ENCODE measurements at regions not wholly inside any gene's neighbourhood (a gene's known extent, or its start where the extent isn't known, plus 50 kb on each side); places are given as distances from the start of the nearest gene placed in this dataset.

DNA sequence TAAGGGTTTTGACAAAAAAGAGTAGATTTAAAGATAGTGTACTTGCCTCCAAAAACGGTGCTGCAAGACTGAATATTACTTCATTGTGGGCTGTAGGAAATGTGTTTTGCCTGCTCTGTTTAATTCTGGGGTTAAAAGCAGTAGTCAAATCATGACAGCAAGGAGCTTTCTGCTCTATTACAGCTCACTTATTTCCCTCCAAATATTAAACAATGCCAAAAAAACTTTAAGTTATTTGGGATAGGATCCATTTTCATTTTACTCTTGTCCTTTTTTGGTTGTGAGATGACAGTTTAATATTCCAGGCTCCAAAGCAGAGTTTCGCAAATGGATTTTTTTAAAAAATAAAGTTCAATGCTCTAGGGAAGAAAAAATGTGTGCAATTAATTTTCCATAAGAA lies 340.4 kb upstream of the RGMB start:
- TF ChIP-seq, protein P1, sequence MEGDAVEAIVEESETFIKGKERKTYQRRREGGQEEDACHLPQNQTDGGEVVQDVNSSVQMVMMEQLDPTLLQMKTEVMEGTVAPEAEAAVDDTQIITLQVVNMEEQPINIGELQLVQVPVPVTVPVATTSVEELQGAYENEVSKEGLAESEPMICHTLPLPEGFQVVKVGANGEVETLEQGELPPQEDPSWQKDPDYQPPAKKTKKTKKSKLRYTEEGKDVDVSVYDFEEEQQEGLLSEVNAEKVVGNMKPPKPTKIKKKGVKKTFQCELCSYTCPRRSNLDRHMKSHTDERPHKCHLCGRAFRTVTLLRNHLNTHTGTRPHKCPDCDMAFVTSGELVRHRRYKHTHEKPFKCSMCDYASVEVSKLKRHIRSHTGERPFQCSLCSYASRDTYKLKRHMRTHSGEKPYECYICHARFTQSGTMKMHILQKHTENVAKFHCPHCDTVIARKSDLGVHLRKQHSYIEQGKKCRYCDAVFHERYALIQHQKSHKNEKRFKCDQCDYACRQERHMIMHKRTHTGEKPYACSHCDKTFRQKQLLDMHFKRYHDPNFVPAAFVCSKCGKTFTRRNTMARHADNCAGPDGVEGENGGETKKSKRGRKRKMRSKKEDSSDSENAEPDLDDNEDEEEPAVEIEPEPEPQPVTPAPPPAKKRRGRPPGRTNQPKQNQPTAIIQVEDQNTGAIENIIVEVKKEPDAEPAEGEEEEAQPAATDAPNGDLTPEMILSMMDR (IDR thresholded peaks at IDR 0.05; ENCODE audit: insufficient read depth, low read depth, low read length): no peak
- no peak for TF ChIP-seq EZH2 (IDR thresholded peaks at IDR 0.05; ENCODE audit: insufficient read depth, low read length)
